ENCODE measurements at regions not wholly inside any gene's neighbourhood (a gene's known extent, or its start where the extent isn't known, plus 50 kb on each side); places are given as distances from the start of the nearest gene placed in this dataset.

DNA sequence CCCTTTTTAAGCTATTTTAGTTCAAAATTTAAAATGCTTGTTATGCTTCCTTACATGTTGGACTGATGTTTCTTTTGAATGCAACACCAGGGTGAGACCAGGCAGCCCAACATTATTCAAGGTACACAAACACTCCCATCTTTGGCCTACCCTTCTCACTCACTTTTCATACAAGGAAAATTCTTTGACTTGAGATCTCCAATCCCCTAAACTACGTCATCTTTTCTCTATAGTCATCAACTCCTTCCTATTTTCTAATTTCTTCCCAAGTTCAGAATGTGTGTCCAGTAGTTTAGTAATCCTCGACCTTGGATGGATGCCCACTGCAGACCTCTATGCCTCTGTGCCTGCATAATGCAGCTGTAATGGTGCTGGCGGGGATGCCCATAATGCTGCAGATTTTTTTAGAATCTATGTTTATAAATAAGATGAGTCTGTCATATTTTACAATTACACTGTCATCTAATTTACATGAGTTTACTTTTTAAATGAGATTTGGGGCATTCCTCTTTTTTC lies 108.7 kb downstream of the ID4 start:
- Histone ChIP-seq H3K4me3 (ENCODE audit: low read length) (no peak overlapping the region), H3F3A (ENCODE audit: control insufficient read depth, insufficient read depth) (no peaks in the 10 kb centered on the region), H3K4me1 (ENCODE audit: control insufficient read depth, low read length) (no peaks in the 10 kb centered on the region), H3K9me3 (ENCODE audit: control insufficient read depth, insufficient read depth, low read length) (no peaks in the 10 kb centered on the region), H3K27me3 (ENCODE audit: control insufficient read depth, low read length) (no peaks in the 10 kb centered on the region), H3K27ac (ENCODE audit: low read depth, low read length) (no peak overlapping the region), H3K79me2 (ENCODE audit: control insufficient read depth, low read length) (no peaks in the 10 kb centered on the region), H3K4me2 (ENCODE audit: low read length) (no peak overlapping the region), H4K20me1 (ENCODE audit: control insufficient read depth, insufficient read depth, low read depth, low read length) (no peaks in the 10 kb centered on the region), H3K9me2 (replicated peaks; ENCODE audit: control insufficient read depth, low read length) (no peaks in the 10 kb centered on the region), H3K36me3 (ENCODE audit: control insufficient read depth, low read length) (no peaks in the 10 kb centered on the region)
- TF ChIP-seq EZH2phosphoT487 (IDR thresholded peaks at IDR 0.05; ENCODE audit: borderline replicate concordance, low read length): no peak
- TF ChIP-seq, protein P1, sequence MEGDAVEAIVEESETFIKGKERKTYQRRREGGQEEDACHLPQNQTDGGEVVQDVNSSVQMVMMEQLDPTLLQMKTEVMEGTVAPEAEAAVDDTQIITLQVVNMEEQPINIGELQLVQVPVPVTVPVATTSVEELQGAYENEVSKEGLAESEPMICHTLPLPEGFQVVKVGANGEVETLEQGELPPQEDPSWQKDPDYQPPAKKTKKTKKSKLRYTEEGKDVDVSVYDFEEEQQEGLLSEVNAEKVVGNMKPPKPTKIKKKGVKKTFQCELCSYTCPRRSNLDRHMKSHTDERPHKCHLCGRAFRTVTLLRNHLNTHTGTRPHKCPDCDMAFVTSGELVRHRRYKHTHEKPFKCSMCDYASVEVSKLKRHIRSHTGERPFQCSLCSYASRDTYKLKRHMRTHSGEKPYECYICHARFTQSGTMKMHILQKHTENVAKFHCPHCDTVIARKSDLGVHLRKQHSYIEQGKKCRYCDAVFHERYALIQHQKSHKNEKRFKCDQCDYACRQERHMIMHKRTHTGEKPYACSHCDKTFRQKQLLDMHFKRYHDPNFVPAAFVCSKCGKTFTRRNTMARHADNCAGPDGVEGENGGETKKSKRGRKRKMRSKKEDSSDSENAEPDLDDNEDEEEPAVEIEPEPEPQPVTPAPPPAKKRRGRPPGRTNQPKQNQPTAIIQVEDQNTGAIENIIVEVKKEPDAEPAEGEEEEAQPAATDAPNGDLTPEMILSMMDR (IDR thresholded peaks at IDR 0.05; ENCODE audit: low read depth, low read length, poor library complexity, severe bottlenecking): no peak

DNA sequence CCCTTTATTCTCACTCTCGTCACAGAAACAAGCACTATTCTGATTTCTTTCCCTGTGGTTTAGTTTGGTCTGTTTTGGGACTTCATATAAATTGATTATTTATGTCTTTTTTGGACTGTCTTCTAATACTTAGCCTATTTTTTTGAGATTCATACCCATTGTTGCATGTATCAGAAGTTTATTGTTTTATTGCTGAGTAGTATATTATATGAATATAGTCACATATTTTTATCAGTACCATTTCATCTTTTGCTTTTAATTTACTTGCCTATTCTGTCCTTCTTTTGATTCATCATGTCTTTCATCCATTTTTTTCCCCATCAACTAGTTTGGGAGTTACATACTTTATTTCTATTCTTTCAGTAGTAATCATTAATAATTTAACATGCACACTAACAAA lies 112.0 kb downstream of the ID4 start:
- Histone ChIP-seq H3K36me3 (ENCODE audit: control insufficient read depth, low read length) (no peaks in the 10 kb centered on the region), H3K9me2 (replicated peaks; ENCODE audit: control insufficient read depth, low read length) (no peaks in the 10 kb centered on the region), H3K27ac (ENCODE audit: low read depth, low read length) (no peak overlapping the region), H3K4me2 (ENCODE audit: low read length) (no peak overlapping the region), H3K27me3 (ENCODE audit: control insufficient read depth, low read length) (no peaks in the 10 kb centered on the region), H3K79me2 (ENCODE audit: control insufficient read depth, low read length) (no peaks in the 10 kb centered on the region), H3K4me1 (ENCODE audit: control insufficient read depth, low read length) (no peaks in the 10 kb centered on the region), H4K20me1 (ENCODE audit: control insufficient read depth, insufficient read depth, low read depth, low read length) (no peaks in the 10 kb centered on the region), H3K9me3 (ENCODE audit: control insufficient read depth, insufficient read depth, low read length) (no peaks in the 10 kb centered on the region), H3K4me3 (ENCODE audit: low read length) (no peak overlapping the region), H3F3A (ENCODE audit: control insufficient read depth, insufficient read depth) (no peaks in the 10 kb centered on the region)
- TF ChIP-seq EZH2phosphoT487 (IDR thresholded peaks at IDR 0.05; ENCODE audit: borderline replicate concordance, low read length): no peak
- TF ChIP-seq, protein P1 (IDR thresholded peaks at IDR 0.05; ENCODE audit: low read depth, low read length, poor library complexity, severe bottlenecking): no peak

DNA sequence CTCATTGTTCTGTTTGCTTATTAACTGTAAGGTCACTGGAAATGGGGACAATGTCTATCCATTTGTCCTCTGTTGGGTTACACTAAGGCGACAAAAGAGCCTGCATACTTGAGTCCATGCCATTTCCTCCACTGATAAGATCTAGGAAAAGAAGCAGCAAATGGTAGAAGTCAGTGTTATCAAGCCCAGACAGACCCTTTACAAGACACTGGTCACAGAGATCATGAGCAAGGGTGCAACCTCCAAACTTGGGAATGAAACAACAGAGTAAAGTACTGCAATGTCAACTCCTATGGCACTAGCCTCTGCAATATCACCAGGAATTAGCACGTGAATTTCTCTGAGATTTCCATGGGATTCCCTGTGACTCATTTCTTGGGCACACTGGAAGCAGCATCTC lies 126.9 kb downstream of the ID4 start:
- H3K27me3 ChIP-seq (ENCODE audit: control insufficient read depth, low read length): no peaks in the 10 kb centered on the region
- H3K9me2 ChIP-seq (replicated peaks; ENCODE audit: control insufficient read depth, low read length): no peaks in the 10 kb centered on the region
- no peak overlapping the region for H3K4me3 ChIP-seq (ENCODE audit: low read length)
- H3K27ac ChIP-seq (ENCODE audit: low read depth, low read length): no peak overlapping the region
- H3F3A ChIP-seq (ENCODE audit: control insufficient read depth, insufficient read depth): no peaks in the 10 kb centered on the region
- H3K9me3 ChIP-seq (ENCODE audit: control insufficient read depth, insufficient read depth, low read length): no peaks in the 10 kb centered on the region
- no peaks in the 10 kb centered on the region for H3K4me1 ChIP-seq (ENCODE audit: control insufficient read depth, low read length)
- H3K79me2 ChIP-seq (ENCODE audit: control insufficient read depth, low read length): no peaks in the 10 kb centered on the region
- H4K20me1 ChIP-seq (ENCODE audit: control insufficient read depth, insufficient read depth, low read depth, low read length): no peaks in the 10 kb centered on the region
- no peak overlapping the region for H3K4me2 ChIP-seq (ENCODE audit: low read length)
- H3K36me3 ChIP-seq (ENCODE audit: control insufficient read depth, low read length): no peaks in the 10 kb centered on the region
- TF ChIP-seq, protein P1 (IDR thresholded peaks at IDR 0.05; ENCODE audit: low read depth, low read length, poor library complexity, severe bottlenecking): no peak
- no peak for TF ChIP-seq EZH2phosphoT487 (IDR thresholded peaks at IDR 0.05; ENCODE audit: borderline replicate concordance, low read length)

Data from DOHH2 (cell line).